A549 (cell line): ENCODE measurements at regions not wholly inside any gene's neighbourhood (a gene's known extent, or its start where the extent isn't known, plus 50 kb on each side); places are given as distances from the start of the nearest gene placed in this dataset.

Experiments
- BHLHE40 ChIP-seq: IDR thresholded peaks from 2 replicates; pipeline ENCODE4 v1.6.1; 2012; ENCODE audit warnings: low read depth, low read length, inconsistent platforms
- CBX2 ChIP-seq: fragments of 200-600 bp; sonication (generic); IDR thresholded peaks from 2 replicates; pipeline ENCODE4 v1.6.1; 2016; ENCODE audit warnings: low read depth, mild to moderate bottlenecking, borderline replicate concordance
- CHD2 ChIP-seq: fragments of 150-350 bp; IDR thresholded peaks from 2 replicates; pipeline ENCODE4 v1.6.1; 2014; ENCODE audit warnings: low read length; ENCODE audit not compliant: partially characterized antibody
- CHD4 ChIP-seq: fragments of 200-600 bp; sonication (generic); IDR thresholded peaks from 2 replicates; pipeline ENCODE4 v1.6.1; 2016; ENCODE audit warnings: antibody characterized with exemption, mild to moderate bottlenecking, borderline replicate concordance
- EP300 ChIP-seq, 2 experiments: fragments of >200 bp; sonication (Bioruptor Twin); formaldehyde crosslinking; IDR thresholded peaks; 2 replicates in 1 of 2; 3 replicates in 1 of 2; pipeline ENCODE4 v1.6.1; 2016 to 2017
- ESRRA ChIP-seq: fragments of 150-350 bp; IDR thresholded peaks from 2 replicates; pipeline ENCODE4 v1.6.1; 2014; ENCODE audit warnings: mild to moderate bottlenecking, low read length, borderline replicate concordance
- POLR2A ChIP-seq: IDR thresholded peaks from 2 replicates; pipeline ENCODE4 v1.6.1; 2012; ENCODE audit warnings: mild to moderate bottlenecking, low read length
- RCOR1 ChIP-seq: fragments of 150-350 bp; IDR thresholded peaks from 2 replicates; pipeline ENCODE4 v1.6.1; 2014; ENCODE audit warnings: antibody characterized with exemption, low read length, low read depth
- RFX5 ChIP-seq: fragments of 450-650 bp; IDR thresholded peaks from 2 replicates; pipeline ENCODE4 v1.7.1; 2014; ENCODE audit warnings: antibody characterized with exemption, mild to moderate bottlenecking, moderate library complexity
- SREBF2 ChIP-seq: fragments of 450-650 bp; IDR thresholded peaks from 2 replicates; pipeline ENCODE4 v1.6.1; 2014; ENCODE audit warnings: mild to moderate bottlenecking, moderate library complexity
- TF ChIP-seq, protein P1 (sequence below): fragments of >200 bp; sonication (Bioruptor Twin); formaldehyde crosslinking; IDR thresholded peaks from 3 replicates; pipeline ENCODE4 v1.5.1; 2016
- TF ChIP-seq, protein P2 (sequence below): IDR thresholded peaks from 2 replicates; pipeline ENCODE4 v1.6.1; 2012
- TF ChIP-seq, protein P3 (sequence below): fragments of 200-600 bp; sonication (generic); IDR thresholded peaks from 2 replicates; pipeline ENCODE4 v1.6.1; 2016; ENCODE audit warnings: antibody characterized with exemption, mild to moderate bottlenecking, moderate library complexity

DNA sequence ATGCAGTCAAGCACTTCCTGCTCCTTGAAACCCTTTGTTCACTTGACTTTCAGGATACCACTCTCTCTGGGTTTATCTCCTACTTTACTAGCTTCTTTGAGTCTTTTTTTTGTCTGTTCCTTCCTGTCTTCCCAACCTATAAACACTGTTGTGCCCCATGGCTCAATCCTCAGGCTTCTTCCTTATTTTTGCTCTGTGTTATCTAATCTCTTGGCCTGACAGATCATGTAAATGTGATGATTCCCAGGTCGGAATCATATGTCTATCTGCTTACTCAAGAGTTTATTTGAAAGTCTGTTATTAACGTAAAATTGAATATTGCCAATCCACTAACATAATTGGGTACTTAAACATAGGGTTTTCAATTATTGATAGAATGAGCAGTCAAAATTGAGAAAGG lies 171.7 kb upstream of the ST6GALNAC5 start:
- no peak for TF ChIP-seq CBX2
- TF ChIP-seq, protein P1, sequence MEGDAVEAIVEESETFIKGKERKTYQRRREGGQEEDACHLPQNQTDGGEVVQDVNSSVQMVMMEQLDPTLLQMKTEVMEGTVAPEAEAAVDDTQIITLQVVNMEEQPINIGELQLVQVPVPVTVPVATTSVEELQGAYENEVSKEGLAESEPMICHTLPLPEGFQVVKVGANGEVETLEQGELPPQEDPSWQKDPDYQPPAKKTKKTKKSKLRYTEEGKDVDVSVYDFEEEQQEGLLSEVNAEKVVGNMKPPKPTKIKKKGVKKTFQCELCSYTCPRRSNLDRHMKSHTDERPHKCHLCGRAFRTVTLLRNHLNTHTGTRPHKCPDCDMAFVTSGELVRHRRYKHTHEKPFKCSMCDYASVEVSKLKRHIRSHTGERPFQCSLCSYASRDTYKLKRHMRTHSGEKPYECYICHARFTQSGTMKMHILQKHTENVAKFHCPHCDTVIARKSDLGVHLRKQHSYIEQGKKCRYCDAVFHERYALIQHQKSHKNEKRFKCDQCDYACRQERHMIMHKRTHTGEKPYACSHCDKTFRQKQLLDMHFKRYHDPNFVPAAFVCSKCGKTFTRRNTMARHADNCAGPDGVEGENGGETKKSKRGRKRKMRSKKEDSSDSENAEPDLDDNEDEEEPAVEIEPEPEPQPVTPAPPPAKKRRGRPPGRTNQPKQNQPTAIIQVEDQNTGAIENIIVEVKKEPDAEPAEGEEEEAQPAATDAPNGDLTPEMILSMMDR, result no peak
- TF ChIP-seq EP300 (IDR thresholded peaks at IDR 0.05), result no peak
- no peak for TF ChIP-seq POLR2A
- TF ChIP-seq CHD4, result no peak
- no peak for TF ChIP-seq SREBF2
- TF ChIP-seq, protein P2, sequence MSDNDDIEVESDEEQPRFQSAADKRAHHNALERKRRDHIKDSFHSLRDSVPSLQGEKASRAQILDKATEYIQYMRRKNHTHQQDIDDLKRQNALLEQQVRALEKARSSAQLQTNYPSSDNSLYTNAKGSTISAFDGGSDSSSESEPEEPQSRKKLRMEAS, result no peak
- TF ChIP-seq RCOR1, result no peak
- TF ChIP-seq RFX5, result no peak
- no peak for TF ChIP-seq BHLHE40
- TF ChIP-seq ESRRA, result no peak
- no peak for TF ChIP-seq CHD2
- TF ChIP-seq, protein P3, sequence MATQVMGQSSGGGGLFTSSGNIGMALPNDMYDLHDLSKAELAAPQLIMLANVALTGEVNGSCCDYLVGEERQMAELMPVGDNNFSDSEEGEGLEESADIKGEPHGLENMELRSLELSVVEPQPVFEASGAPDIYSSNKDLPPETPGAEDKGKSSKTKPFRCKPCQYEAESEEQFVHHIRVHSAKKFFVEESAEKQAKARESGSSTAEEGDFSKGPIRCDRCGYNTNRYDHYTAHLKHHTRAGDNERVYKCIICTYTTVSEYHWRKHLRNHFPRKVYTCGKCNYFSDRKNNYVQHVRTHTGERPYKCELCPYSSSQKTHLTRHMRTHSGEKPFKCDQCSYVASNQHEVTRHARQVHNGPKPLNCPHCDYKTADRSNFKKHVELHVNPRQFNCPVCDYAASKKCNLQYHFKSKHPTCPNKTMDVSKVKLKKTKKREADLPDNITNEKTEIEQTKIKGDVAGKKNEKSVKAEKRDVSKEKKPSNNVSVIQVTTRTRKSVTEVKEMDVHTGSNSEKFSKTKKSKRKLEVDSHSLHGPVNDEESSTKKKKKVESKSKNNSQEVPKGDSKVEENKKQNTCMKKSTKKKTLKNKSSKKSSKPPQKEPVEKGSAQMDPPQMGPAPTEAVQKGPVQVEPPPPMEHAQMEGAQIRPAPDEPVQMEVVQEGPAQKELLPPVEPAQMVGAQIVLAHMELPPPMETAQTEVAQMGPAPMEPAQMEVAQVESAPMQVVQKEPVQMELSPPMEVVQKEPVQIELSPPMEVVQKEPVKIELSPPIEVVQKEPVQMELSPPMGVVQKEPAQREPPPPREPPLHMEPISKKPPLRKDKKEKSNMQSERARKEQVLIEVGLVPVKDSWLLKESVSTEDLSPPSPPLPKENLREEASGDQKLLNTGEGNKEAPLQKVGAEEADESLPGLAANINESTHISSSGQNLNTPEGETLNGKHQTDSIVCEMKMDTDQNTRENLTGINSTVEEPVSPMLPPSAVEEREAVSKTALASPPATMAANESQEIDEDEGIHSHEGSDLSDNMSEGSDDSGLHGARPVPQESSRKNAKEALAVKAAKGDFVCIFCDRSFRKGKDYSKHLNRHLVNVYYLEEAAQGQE, result no peak
